DOHH2 (cell line): ENCODE measurements at regions not wholly inside any gene's neighbourhood (a gene's known extent, or its start where the extent isn't known, plus 50 kb on each side); places are given as distances from the start of the nearest gene placed in this dataset.
"Not testable (repeated sequence)": the region's sequence is repeated elsewhere in the genome, so short reads cannot be mapped to it uniquely, and the experiment has no call there.

Experiments
- EZH2phosphoT487 ChIP-seq: fragments of 200-600 bp; sonication (generic); IDR thresholded peaks from 2 replicates; pipeline ENCODE4 v1.6.1; 2017; ENCODE audit warnings: borderline replicate concordance, mild to moderate bottlenecking, antibody characterized with exemption, low read length, moderate library complexity, mixed read lengths
- TF ChIP-seq, protein P1 (sequence below): fragments of 200-600 bp; sonication (generic); IDR thresholded peaks from one replicate; pipeline ENCODE4 v1.5.1; 2014; ENCODE audit warnings: antibody characterized with exemption, mild to moderate bottlenecking, low read depth, low read length; ENCODE audit not compliant: poor library complexity, severe bottlenecking

DNA sequence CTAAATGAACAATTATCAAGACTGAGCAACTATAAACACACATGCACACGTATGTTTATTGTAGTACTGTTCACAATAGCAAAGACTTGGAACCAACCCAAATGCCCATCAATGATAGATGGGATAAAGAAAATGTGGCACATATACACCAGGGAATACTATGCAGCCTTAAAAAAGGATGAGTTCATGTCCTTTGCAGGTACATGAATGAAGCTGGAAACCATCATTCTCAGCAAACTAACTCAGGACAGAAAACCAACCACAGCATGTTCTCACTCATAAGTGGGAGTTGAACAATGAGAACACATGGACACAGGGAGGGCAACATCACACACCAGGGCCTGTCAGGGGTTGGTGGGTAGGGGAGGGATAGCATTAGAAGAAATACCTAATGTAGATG is 445.4 kb downstream of the BCAT1 start:
- TF ChIP-seq, protein P1, sequence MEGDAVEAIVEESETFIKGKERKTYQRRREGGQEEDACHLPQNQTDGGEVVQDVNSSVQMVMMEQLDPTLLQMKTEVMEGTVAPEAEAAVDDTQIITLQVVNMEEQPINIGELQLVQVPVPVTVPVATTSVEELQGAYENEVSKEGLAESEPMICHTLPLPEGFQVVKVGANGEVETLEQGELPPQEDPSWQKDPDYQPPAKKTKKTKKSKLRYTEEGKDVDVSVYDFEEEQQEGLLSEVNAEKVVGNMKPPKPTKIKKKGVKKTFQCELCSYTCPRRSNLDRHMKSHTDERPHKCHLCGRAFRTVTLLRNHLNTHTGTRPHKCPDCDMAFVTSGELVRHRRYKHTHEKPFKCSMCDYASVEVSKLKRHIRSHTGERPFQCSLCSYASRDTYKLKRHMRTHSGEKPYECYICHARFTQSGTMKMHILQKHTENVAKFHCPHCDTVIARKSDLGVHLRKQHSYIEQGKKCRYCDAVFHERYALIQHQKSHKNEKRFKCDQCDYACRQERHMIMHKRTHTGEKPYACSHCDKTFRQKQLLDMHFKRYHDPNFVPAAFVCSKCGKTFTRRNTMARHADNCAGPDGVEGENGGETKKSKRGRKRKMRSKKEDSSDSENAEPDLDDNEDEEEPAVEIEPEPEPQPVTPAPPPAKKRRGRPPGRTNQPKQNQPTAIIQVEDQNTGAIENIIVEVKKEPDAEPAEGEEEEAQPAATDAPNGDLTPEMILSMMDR = not testable (repeated sequence)
- not testable (repeated sequence) for TF ChIP-seq EZH2phosphoT487
